ENCODE measurements at regions not wholly inside any gene's neighbourhood (a gene's known extent, or its start where the extent isn't known, plus 50 kb on each side); places are given as distances from the start of the nearest gene placed in this dataset.
"Not testable (repeated sequence)": the region's sequence is repeated elsewhere in the genome, so short reads cannot be mapped to it uniquely, and the experiment has no call there.

DNA sequence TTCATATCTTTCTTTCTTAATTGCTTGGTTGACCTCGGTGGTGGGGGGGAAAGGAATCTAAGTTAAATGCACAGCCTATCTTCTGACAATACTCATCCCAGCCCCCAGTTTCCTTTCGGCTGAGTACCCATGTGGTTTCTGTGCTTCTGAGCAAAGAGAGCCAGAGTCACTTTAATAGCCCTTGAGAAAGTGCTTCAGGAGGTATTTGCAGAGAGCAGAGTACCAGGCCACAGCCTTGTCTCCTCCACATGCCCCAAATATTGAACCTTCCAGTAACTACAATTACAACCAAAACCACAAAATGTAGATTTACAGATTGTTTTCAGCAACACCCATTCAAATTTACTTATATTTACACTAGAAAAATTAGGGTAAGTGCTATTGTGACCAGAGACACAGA is 647.4 kb downstream of the NR2F2 start:
- H3K4me3 Mint-ChIP-seq: no peak overlapping the region
- no peak overlapping the region for H3K27ac Mint-ChIP-seq
- H3K27me3 Mint-ChIP-seq (ENCODE audit: low read depth): no peaks in the 10 kb centered on the region
- no peaks in the 10 kb centered on the region for H3K36me3 Mint-ChIP-seq (ENCODE audit: low read depth)
- peaks cover 3% of the 10 kb centered on the region for H3K9me3 Mint-ChIP-seq
- no peaks in the 10 kb centered on the region for H3K4me1 Mint-ChIP-seq (ENCODE audit: low read depth)

- no peak overlapping the region for H3K4me3 Mint-ChIP-seq
- no peaks in the 10 kb centered on the region for H3K9me3 Mint-ChIP-seq
- H3K4me1 Mint-ChIP-seq (ENCODE audit: low read depth): no peaks in the 10 kb centered on the region
- H3K27ac Mint-ChIP-seq: no peak overlapping the region
- no peaks in the 10 kb centered on the region for H3K27me3 Mint-ChIP-seq (ENCODE audit: low read depth)
- H3K36me3 Mint-ChIP-seq (ENCODE audit: low read depth): no peaks in the 10 kb centered on the region
Observed at GRCh38 chr15:96978937-96979473, 648.5 kb downstream of the NR2F2 start.

GRCh38 chr15:96984121-96984671 is 653.7 kb downstream of the NR2F2 start:
- H3K9me3 Mint-ChIP-seq: peaks cover 14% of the 10 kb centered on the region

DNA sequence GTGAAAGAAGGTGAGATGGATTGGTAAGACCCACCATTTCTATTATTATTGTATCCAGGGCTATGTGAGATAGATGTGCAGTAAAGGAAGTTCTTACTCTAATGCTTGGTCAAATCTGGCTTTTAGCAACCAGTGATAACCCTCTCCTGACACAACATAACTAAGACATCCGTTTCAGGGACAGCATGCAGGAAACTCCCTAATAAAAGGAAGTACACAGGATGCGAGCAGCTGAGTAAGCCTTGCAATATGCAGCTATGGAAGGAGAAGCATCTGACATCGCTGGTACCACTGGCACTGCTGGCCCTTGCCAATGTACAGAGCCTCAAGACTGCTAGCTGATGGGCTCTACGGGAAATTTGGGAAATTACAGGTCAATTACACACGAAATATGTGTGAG is 662.3 kb downstream of the NR2F2 start:
- H3K9me3 Mint-ChIP-seq: peaks cover 11% of the 10 kb centered on the region
- no peak overlapping the region for H3K4me3 Mint-ChIP-seq
- H3K27ac Mint-ChIP-seq: no peak overlapping the region
- H3K36me3 Mint-ChIP-seq (ENCODE audit: low read depth): no peaks in the 10 kb centered on the region
- no peaks in the 10 kb centered on the region for H3K27me3 Mint-ChIP-seq (ENCODE audit: low read depth)
- no peaks in the 10 kb centered on the region for H3K4me1 Mint-ChIP-seq (ENCODE audit: low read depth)

More at GRCh38 chr15:96984121-96984671, 653.7 kb downstream of the NR2F2 start:
- not testable (repeated sequence) for H3K4me1 Mint-ChIP-seq (ENCODE audit: low read depth); H3K4me3 Mint-ChIP-seq; H3K36me3 Mint-ChIP-seq (ENCODE audit: low read depth); H3K27me3 Mint-ChIP-seq (ENCODE audit: low read depth); H3K27ac Mint-ChIP-seq

DNA sequence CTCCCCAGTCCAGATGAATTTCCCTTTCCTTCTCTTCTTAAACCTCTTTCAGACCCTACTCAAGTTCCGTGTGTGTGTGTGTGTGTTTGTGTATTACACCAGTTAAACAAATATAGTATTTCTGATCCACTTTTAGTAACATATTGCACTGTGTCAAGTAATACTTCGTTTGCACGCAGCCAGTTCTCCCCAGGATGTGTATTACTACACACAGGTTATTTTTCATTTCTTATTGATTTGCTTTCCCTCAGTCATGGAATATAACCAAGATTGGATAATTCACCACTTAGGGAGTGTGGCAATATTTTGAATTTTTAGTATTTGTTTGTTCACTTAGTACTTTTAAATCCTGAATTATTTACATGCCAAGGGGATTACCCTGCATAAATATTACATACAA is 667.0 kb downstream of the NR2F2 start:
- H3K27me3 Mint-ChIP-seq (ENCODE audit: low read depth): no peaks in the 10 kb centered on the region
- no peaks in the 10 kb centered on the region for H3K4me1 Mint-ChIP-seq (ENCODE audit: low read depth)
- H3K27ac Mint-ChIP-seq: no peak overlapping the region
- peaks cover 13% of the 10 kb centered on the region for H3K9me3 Mint-ChIP-seq
- H3K4me3 Mint-ChIP-seq: no peak overlapping the region
- H3K36me3 Mint-ChIP-seq (ENCODE audit: low read depth): no peaks in the 10 kb centered on the region

GRCh38 chr15:97009031-97009431 is 678.5 kb downstream of the NR2F2 start:
- no peaks in the 10 kb centered on the region for H3K27me3 Mint-ChIP-seq (ENCODE audit: low read depth)
- H3K4me3 Mint-ChIP-seq: no peak overlapping the region
- H3K9me3 Mint-ChIP-seq: peaks cover 11% of the 10 kb centered on the region
- no peaks in the 10 kb centered on the region for H3K4me1 Mint-ChIP-seq (ENCODE audit: low read depth)
- H3K36me3 Mint-ChIP-seq (ENCODE audit: low read depth): no peaks in the 10 kb centered on the region
- no peak overlapping the region for H3K27ac Mint-ChIP-seq

- no peaks in the 10 kb centered on the region for H3K36me3 Mint-ChIP-seq (ENCODE audit: low read depth)
- H3K27me3 Mint-ChIP-seq (ENCODE audit: low read depth): no peaks in the 10 kb centered on the region
- H3K4me1 Mint-ChIP-seq (ENCODE audit: low read depth): no peaks in the 10 kb centered on the region
- no peak overlapping the region for H3K4me3 Mint-ChIP-seq
- no peak overlapping the region for H3K27ac Mint-ChIP-seq
- peaks cover 11% of the 10 kb centered on the region for H3K9me3 Mint-ChIP-seq
Observed at GRCh38 chr15:97012986-97013385, 682.5 kb downstream of the NR2F2 start.

GRCh38 chr15:97013491-97013890 is 683.0 kb downstream of the NR2F2 start:
- H3K4me3 Mint-ChIP-seq: no peak overlapping the region

GRCh38 chr15:97014001-97014400 is 683.5 kb downstream of the NR2F2 start:
- Mint-ChIP-seq H3K36me3 (ENCODE audit: low read depth) (no peaks in the 10 kb centered on the region), H3K27ac (no peak overlapping the region), H3K9me3 (peaks cover 5% of the 10 kb centered on the region), H3K4me3 (no peak overlapping the region), H3K4me1 (ENCODE audit: low read depth) (no peaks in the 10 kb centered on the region), H3K27me3 (ENCODE audit: low read depth) (no peaks in the 10 kb centered on the region)

More at GRCh38 chr15:97013491-97013890, 683.0 kb downstream of the NR2F2 start:
- no peaks in the 10 kb centered on the region for H3K36me3 Mint-ChIP-seq (ENCODE audit: low read depth)
- H3K27me3 Mint-ChIP-seq (ENCODE audit: low read depth): no peaks in the 10 kb centered on the region
- H3K4me1 Mint-ChIP-seq (ENCODE audit: low read depth): no peaks in the 10 kb centered on the region
- peaks cover 6% of the 10 kb centered on the region for H3K9me3 Mint-ChIP-seq
- H3K27ac Mint-ChIP-seq: no peak overlapping the region

GRCh38 chr15:97023488-97023844 is 693.0 kb downstream of the NR2F2 start:
- Mint-ChIP-seq H3K9me3 (peaks cover 26% of the 10 kb centered on the region), H3K4me3 (no peak overlapping the region), H3K36me3 (ENCODE audit: low read depth) (no peaks in the 10 kb centered on the region), H3K27me3 (ENCODE audit: low read depth) (no peaks in the 10 kb centered on the region), H3K27ac (no peak overlapping the region), H3K4me1 (ENCODE audit: low read depth) (no peaks in the 10 kb centered on the region)

- Mint-ChIP-seq H3K4me1 (ENCODE audit: low read depth) (no peaks in the 10 kb centered on the region), H3K27me3 (ENCODE audit: low read depth) (no peaks in the 10 kb centered on the region), H3K9me3 (peaks cover 37% of the 10 kb centered on the region), H3K4me3 (no peak overlapping the region), H3K27ac (no peak overlapping the region), H3K36me3 (ENCODE audit: low read depth) (no peaks in the 10 kb centered on the region)
Observed at GRCh38 chr15:97026781-97027180, 696.3 kb downstream of the NR2F2 start.

- H3K36me3 Mint-ChIP-seq (ENCODE audit: low read depth): no peaks in the 10 kb centered on the region
- H3K27me3 Mint-ChIP-seq (ENCODE audit: low read depth): no peaks in the 10 kb centered on the region
- H3K4me3 Mint-ChIP-seq: no peak overlapping the region
- H3K27ac Mint-ChIP-seq: no peak overlapping the region
- H3K4me1 Mint-ChIP-seq (ENCODE audit: low read depth): no peaks in the 10 kb centered on the region
- peaks cover 34% of the 10 kb centered on the region for H3K9me3 Mint-ChIP-seq
Observed at GRCh38 chr15:97027772-97028171, 697.3 kb downstream of the NR2F2 start.

DNA sequence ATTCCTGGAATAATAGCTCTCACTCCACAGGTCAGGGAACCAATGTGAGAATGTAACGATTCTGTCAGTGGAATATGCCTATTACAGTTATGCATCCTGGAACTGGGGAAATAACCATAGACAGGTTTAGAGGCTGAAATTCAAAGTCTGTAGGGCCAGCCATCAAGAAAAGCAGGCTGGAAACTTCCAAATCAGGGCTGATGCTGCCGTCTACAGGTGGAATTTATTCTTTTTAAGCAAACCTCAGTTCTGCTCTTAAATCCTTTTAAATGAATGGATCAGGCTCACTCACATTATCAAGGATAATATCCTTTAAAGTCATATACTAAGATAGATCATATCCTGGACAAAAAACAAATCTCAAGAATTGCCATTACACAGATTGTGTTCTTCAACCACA is 699.8 kb downstream of the NR2F2 start:
- no peaks in the 10 kb centered on the region for H3K36me3 Mint-ChIP-seq (ENCODE audit: low read depth)
- H3K4me3 Mint-ChIP-seq: no peak overlapping the region
- peaks cover 32% of the 10 kb centered on the region for H3K9me3 Mint-ChIP-seq
- H3K4me1 Mint-ChIP-seq (ENCODE audit: low read depth): no peaks in the 10 kb centered on the region
- H3K27me3 Mint-ChIP-seq (ENCODE audit: low read depth): no peaks in the 10 kb centered on the region
- H3K27ac Mint-ChIP-seq: no peak overlapping the region

DNA sequence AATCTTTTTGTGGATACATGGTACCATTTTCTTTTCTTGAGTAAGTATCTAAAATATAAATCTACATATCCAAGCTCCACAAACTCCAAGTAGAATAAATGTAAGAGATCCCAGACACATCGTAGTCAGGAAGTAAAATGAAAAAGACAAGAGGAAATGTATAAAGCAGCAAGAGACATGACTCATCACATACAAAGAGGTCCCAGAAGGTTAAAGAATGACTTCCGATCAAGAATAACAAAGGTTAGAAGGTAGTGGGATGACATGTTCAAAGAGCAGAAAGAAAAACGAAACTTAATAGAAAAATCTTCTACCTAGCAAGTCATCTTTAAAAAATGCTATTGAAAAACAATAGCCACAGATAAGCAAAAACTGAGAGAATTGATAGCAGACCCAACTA is 705.8 kb downstream of the NR2F2 start:
- Mint-ChIP-seq H3K4me3 (no peak overlapping the region), H3K27me3 (ENCODE audit: low read depth) (no peaks in the 10 kb centered on the region), H3K9me3 (peaks cover 10% of the 10 kb centered on the region), H3K27ac (no peak overlapping the region), H3K4me1 (ENCODE audit: low read depth) (no peaks in the 10 kb centered on the region), H3K36me3 (ENCODE audit: low read depth) (no peaks in the 10 kb centered on the region)

- H3K4me1 Mint-ChIP-seq (ENCODE audit: low read depth): no peaks in the 10 kb centered on the region
- no peak overlapping the region for H3K27ac Mint-ChIP-seq
- H3K27me3 Mint-ChIP-seq (ENCODE audit: low read depth): no peaks in the 10 kb centered on the region
- no peaks in the 10 kb centered on the region for H3K36me3 Mint-ChIP-seq (ENCODE audit: low read depth)
- H3K9me3 Mint-ChIP-seq: peaks cover 2% of the 10 kb centered on the region
- H3K4me3 Mint-ChIP-seq: no peak overlapping the region
Observed at GRCh38 chr15:97037080-97037479, 706.6 kb downstream of the NR2F2 start.
